Colonic mucosa (tissue), 4 donors: ENCODE measurements at regions not wholly inside any gene's neighbourhood (a gene's known extent, or its start where the extent isn't known, plus 50 kb on each side); places are given as distances from the start of the nearest gene placed in this dataset.

Experiments used
- DNase-seq: peaks from one replicate; pipeline ENCODE4 v3.0.0-alpha.2; 2020
- H3K27ac ChIP-seq: fragments of 200-600 bp; one replicate; pipeline ENCODE4 v1.8.0; 2021
- H3K27me3 ChIP-seq: fragments of 200-600 bp; one replicate; pipeline ENCODE4 v1.8.0; 2021
- H3K36me3 ChIP-seq: fragments of 200-600 bp; one replicate; pipeline ENCODE4 v1.8.0; 2021
- H3K4me1 ChIP-seq: fragments of 200-600 bp; one replicate; pipeline ENCODE4 v1.8.0; 2021; ENCODE audit warnings: mild to moderate bottlenecking
- H3K4me3 ChIP-seq: fragments of 200-600 bp; one replicate; pipeline ENCODE4 v1.8.0; 2021
- H3K9ac ChIP-seq, 2 donors: one replicate each; pipeline ENCODE4 v1.7.0; 2013; ENCODE audit warnings: control low read depth in 2 of 2, low read depth in 2 of 2, low read length in 2 of 2
- H3K9me3 ChIP-seq: fragments of 200-600 bp; one replicate; pipeline ENCODE4 v1.8.0; 2021
- CTCF ChIP-seq: fragments of 200-600 bp; IDR thresholded peaks from one replicate; pipeline ENCODE4 v1.8.0; 2022; ENCODE audit warnings: antibody characterized with exemption, mild to moderate bottlenecking
- intact Hi-C: fragments of 100-400 bp; cut with DNase I; formaldehyde crosslinking; loops from one replicate; pipeline ENCODE4 v1.14.1; 2022
- donor health status: healthy.
- donor health status: DM: no; HTN: no; CAD: no.
- donor health status: DM: no; HTN: no; CAD: no.

GRCh38 chr1:181413195-181413815 lies 70.0 kb upstream of the CACNA1E start:
- Histone ChIP-seq H3K36me3 (no peaks in the 10 kb centered on the region), H3K27ac (no peak overlapping the region), H3K27me3 (no peaks in the 10 kb centered on the region), H3K4me1 (no peaks in the 10 kb centered on the region), H3K4me3 (no peak overlapping the region), H3K9ac (no peak overlapping the region), H3K9me3 (no peaks in the 10 kb centered on the region)
- TF ChIP-seq CTCF: no peak
- intact Hi-C loops: no loop called here
- no peak for DNase-seq

- intact Hi-C loops: no loop called here
- no peaks in the 10 kb centered on the region for H3K9me3 ChIP-seq
- no peak for DNase-seq
- H3K4me3 ChIP-seq: no peak overlapping the region
- no peak overlapping the region for H3K27ac ChIP-seq
- H3K4me1 ChIP-seq: no peaks in the 10 kb centered on the region
- H3K27me3 ChIP-seq: no peaks in the 10 kb centered on the region
- TF ChIP-seq CTCF: no peak
- H3K9ac ChIP-seq: no peak overlapping the region
- H3K36me3 ChIP-seq: no peaks in the 10 kb centered on the region
Observed at GRCh38 chr1:181413836-181414235, 69.5 kb upstream of the CACNA1E start.

GRCh38 chr1:181416268-181416860 lies 67.0 kb upstream of the CACNA1E start:
- Histone ChIP-seq H3K4me3 (no peak overlapping the region), H3K4me1 (no peaks in the 10 kb centered on the region), H3K27ac (no peak overlapping the region), H3K9me3 (no peaks in the 10 kb centered on the region), H3K36me3 (no peaks in the 10 kb centered on the region), H3K27me3 (no peaks in the 10 kb centered on the region), H3K9ac (no peak overlapping the region)
- no peak for TF ChIP-seq CTCF
- DNase-seq: no peak
- intact Hi-C loops: no loop called here

- H3K4me1 ChIP-seq: no peaks in the 10 kb centered on the region
- H3K9ac ChIP-seq: no peak overlapping the region
- no peaks in the 10 kb centered on the region for H3K9me3 ChIP-seq
- H3K36me3 ChIP-seq: no peaks in the 10 kb centered on the region
- DNase-seq: no peak
- no peak overlapping the region for H3K27ac ChIP-seq
- TF ChIP-seq CTCF: no peak
- H3K4me3 ChIP-seq: no peak overlapping the region
- no peaks in the 10 kb centered on the region for H3K27me3 ChIP-seq
- intact Hi-C loops: no loop called here
Observed at GRCh38 chr1:181417915-181418314, 65.4 kb upstream of the CACNA1E start.

- intact Hi-C loops: loop anchor here (5.0 kb wide), 1 partner anchor 216 kb away; no protein-coding TSS in a partner anchor
- no peaks in the 10 kb centered on the region for H3K27me3 ChIP-seq
- H3K9me3 ChIP-seq: no peaks in the 10 kb centered on the region
- no peak overlapping the region for H3K4me3 ChIP-seq
- H3K36me3 ChIP-seq: no peaks in the 10 kb centered on the region
- H3K27ac ChIP-seq: no peak overlapping the region
- peak; percentile 20 for DNase-seq
- no peak overlapping the region for H3K9ac ChIP-seq
- H3K4me1 ChIP-seq: no peaks in the 10 kb centered on the region
- no peak for TF ChIP-seq CTCF
Observed at GRCh38 chr1:181423301-181423918, 59.9 kb upstream of the CACNA1E start.
